ENCODE measurements at regions not wholly inside any gene's neighbourhood (a gene's known extent, or its start where the extent isn't known, plus 50 kb on each side); places are given as distances from the start of the nearest gene placed in this dataset.

GRCh38 chr5:8848997-8849594, 696.8 kb downstream of the SEMA5A start:
- no peak for DNase-seq (ENCODE audit: low read depth)

- DNase-seq (ENCODE audit: low read depth): no peak
Observed at GRCh38 chr5:8851101-8851500, 694.8 kb downstream of the SEMA5A start.

- DNase-seq (ENCODE audit: low read depth): no peak
Observed at GRCh38 chr5:8857051-8857450, 688.8 kb downstream of the SEMA5A start.

DNA sequence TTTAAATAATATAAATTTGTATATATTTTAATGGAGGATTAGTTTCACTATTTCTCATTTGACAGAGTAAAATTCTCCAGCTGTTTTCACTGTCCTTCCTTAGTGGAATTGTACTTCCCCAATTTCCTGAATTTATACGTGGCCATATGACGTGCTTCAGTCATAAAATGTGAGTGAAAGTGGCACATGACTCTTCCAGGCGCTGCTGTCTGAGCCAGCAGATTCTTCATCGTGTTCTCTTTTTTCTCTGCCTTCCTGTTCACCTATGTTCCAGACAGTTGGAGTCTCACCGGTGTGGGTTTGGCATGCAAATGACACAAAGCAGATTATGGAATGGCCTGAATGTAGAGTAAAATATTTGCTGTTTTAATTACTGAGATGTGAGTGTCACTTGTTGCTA, 684.1 kb downstream of the SEMA5A start:
- DNase-seq (ENCODE audit: low read depth): no peak

- DNase-seq (ENCODE audit: low read depth): no peak
Observed at GRCh38 chr5:8864053-8864452, 681.8 kb downstream of the SEMA5A start.

DNA sequence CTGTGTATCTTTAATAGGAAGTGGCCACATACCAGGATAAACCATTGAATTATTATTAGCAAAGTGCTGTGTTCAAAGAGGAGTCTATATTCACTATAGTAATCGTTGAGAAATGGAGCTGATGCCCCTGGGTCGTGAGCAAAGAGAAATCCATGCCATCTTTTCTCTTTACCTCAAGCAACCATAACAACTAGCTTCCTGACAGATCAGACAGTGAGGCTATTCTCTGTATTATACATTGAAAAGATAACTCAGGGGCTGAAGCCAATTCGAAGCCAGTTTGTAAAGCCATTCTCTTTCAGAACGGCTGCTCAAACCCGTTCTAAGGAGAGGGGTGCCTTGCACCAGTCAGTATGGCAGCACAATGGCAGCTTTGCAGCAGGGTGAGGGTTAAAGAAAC, 680.6 kb downstream of the SEMA5A start:
- DNase-seq (ENCODE audit: low read depth): no peak

DNA sequence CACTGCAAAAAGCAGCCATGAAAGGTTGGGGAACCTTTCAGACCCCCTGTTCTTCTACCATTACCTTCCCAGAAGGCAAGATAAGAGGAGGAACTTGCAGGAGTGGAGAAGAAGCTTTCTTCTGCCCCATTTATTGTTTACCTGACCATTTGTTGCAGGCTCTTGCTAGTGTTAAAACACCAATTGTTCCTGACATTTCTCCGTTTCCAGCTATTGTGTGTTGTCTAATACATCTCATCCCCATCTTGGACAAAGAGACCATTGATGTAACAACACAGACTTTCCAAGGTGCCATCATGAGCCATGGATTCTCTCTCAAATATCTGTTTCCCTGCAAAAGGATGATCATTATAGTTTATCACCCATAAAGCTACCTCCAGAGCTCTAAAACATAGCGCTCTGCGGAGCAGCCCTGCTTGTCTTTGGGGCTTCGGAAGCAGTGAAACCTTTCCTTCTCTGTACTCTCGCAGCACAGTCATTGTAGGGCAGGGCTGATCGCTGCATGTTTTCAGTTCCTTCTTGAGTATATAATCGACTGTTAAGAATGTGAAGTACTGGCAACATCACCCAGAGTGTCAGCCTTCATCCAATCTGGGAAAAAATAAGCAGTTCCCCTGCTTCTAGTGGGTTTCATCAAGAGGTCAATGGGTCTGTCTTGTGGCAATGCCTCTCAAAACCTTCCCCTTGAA, 680.0 kb downstream of the SEMA5A start:
- no peak for DNase-seq (ENCODE audit: low read depth)

DNA sequence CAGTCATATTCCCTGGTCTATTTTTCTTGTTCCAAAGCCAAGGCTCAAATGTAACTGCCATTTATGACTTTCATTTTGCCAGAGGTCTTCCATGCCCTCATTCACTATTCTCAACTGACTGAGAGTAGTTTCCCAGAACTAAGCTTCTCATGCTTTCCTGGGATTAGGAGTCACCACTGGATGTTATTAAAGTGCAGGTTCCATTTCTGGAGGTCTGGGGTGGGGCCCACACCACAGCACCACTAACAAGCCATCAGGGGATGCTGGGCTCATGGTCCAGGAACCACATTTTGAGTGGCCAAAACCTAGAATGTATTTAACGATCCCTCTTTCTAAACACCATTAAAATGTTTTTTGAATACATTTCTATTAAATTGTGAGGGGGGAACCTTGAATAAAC, 677.6 kb downstream of the SEMA5A start:
- DNase-seq (ENCODE audit: low read depth): no peak

- no peak for DNase-seq (ENCODE audit: low read depth)
Observed at GRCh38 chr5:8869932-8870331, 675.9 kb downstream of the SEMA5A start.

GRCh38 chr5:8870349-8870958, 675.4 kb downstream of the SEMA5A start:
- DNase-seq (ENCODE audit: low read depth): no peak

DNA sequence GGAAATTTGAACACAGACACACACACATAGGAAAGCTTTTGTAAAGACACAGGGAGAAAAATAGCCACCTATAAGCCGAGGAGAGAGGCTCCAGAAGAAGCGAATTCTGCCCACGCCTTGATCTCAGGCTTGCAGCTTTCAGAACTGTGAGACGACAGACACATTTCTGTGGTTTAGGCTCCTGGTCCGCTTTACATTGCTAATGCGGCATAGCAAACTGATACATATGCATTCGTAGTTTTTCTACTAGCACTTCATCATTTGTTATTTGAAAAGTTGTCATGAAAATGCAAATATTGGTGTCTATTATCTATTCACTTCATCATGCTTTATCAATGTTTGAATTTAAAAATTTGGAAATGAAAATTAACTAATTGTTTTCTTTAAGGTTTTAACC, 674.9 kb downstream of the SEMA5A start:
- no peak for DNase-seq (ENCODE audit: low read depth)

GRCh38 chr5:8871446-8871845, 674.4 kb downstream of the SEMA5A start:
- no peak for DNase-seq (ENCODE audit: low read depth)

DNA sequence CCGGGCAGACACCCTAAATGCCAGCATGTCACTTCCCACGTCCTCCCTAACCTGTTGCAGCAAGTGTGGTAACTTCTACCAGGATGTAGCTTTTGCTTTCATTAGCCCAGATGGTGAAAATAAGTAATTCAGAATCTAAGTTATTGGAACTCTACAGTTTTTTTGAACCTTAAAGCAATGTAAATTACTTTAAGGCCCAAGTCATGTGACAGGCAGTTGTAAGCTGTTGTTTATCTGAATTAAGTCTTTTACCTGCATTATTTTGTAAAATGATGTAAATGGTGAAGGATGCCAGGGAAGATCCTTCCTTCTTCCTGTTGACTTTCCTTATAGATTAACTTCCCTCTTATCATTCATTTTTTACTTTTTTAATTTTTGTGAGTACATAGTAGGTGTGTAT, 670.2 kb downstream of the SEMA5A start:
- DNase-seq (ENCODE audit: low read depth): no peak

GRCh38 chr5:8879248-8879647, 666.6 kb downstream of the SEMA5A start:
- DNase-seq (ENCODE audit: low read depth): no peak

- no peak for DNase-seq (ENCODE audit: low read depth)
Observed at GRCh38 chr5:8884029-8884428, 661.8 kb downstream of the SEMA5A start.

- DNase-seq (ENCODE audit: low read depth): no peak
Observed at GRCh38 chr5:8892926-8893325, 652.9 kb downstream of the SEMA5A start.

- no peak for DNase-seq (ENCODE audit: low read depth)
Observed at GRCh38 chr5:8894031-8894430, 651.8 kb downstream of the SEMA5A start.

GRCh38 chr5:8895062-8895461, 650.8 kb downstream of the SEMA5A start:
- DNase-seq (ENCODE audit: low read depth): no peak

DNA sequence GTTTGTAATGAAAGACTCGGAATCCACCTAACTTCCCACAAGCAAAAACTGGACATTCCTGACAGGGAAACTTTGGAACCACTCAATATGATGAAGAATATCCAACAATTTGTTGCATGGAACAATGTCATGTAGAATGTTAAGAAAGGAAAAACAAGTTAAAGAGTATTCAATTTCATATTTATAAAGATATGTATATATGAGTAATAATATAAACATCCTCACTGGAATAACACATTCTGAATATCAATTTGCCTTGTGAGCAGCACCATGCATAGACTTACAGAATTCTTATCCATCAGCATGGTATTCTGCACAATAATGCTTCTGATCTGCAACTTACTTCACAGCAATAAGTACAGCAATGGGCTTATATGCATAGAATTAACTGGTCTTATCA, 650.3 kb downstream of the SEMA5A start:
- DNase-seq (ENCODE audit: low read depth): no peak

GRCh38 chr5:8897316-8897715, 648.6 kb downstream of the SEMA5A start:
- no peak for DNase-seq (ENCODE audit: low read depth)

- DNase-seq (ENCODE audit: low read depth): no peak
Observed at GRCh38 chr5:8905021-8905420, 640.9 kb downstream of the SEMA5A start.

GRCh38 chr5:8906303-8906967, 639.4 kb downstream of the SEMA5A start:
- no peak for DNase-seq (ENCODE audit: low read depth)

GRCh38 chr5:8907168-8907868, 638.6 kb downstream of the SEMA5A start:
- DNase-seq (ENCODE audit: low read depth): no peak

All from activated T-helper 1 cell treated with Interleukin-2 at 50 U/mL for 16 hours (primary cell).